HEK293 (cell line): ENCODE measurements at regions not wholly inside any gene's neighbourhood (a gene's known extent, or its start where the extent isn't known, plus 50 kb on each side); places are given as distances from the start of the nearest gene placed in this dataset.

Experiments
- CTCF ChIA-PET: fragments of 350-600 bp; formaldehyde crosslinking; extraction: SDS; loops from one replicate; lab custom pipeline; 2021; ENCODE audit warnings: antibody characterized with exemption; lab: Yijun Ruan, JAX
- POLR2A ChIA-PET: fragments of 300-600 bp; formaldehyde crosslinking; extraction: SDS; loops from one replicate; lab custom pipeline; 2020; ENCODE audit warnings: antibody characterized with exemption, inconsistent platforms; lab: Yijun Ruan, JAX
- H3K27ac ChIP-seq: fragments of 200-500 bp; sonication (Bioruptor generic); 2 replicates; pipeline ENCODE4 v1.5.1; 2014; ENCODE audit warnings: low read depth, low read length, control low read depth, inconsistent platforms; ENCODE audit errors: extremely low read depth
- H3K36me3 ChIP-seq, 2 experiments: fragments of 200-500 bp in 1 of 2; sonication (Bioruptor generic) in 1 of 2; 1 replicate in 1 of 2; 2 replicates in 1 of 2; pipeline ENCODE4 v1.5.1; 2014 to 2017; ENCODE audit warnings: inconsistent platforms in 2 of 2, low read length in 2 of 2; ENCODE audit not compliant: control insufficient read depth in 2 of 2, insufficient read depth in 1 of 2
- H3K4me1 ChIP-seq: fragments of 200-500 bp; sonication (Bioruptor generic); 2 replicates; pipeline ENCODE4 v1.5.1; 2014; ENCODE audit warnings: mild to moderate bottlenecking, low read length, inconsistent platforms; ENCODE audit not compliant: control insufficient read depth, insufficient read depth
- H3K4me3 ChIP-seq: 2 replicates; pipeline ENCODE4 v1.5.1; 2011; ENCODE audit warnings: low read depth, mild to moderate bottlenecking, control low read depth, low read length, moderate library complexity
- H3K9me3 ChIP-seq: fragments of 200-500 bp; sonication (Bioruptor generic); 2 replicates; pipeline ENCODE4 v1.5.1; 2014; ENCODE audit warnings: low read depth, low read length, inconsistent platforms; ENCODE audit not compliant: control insufficient read depth, insufficient read depth
- CTCF ChIP-seq: fragments of 450-650 bp; formaldehyde crosslinking; IDR thresholded peaks from 2 replicates; pipeline ENCODE4 v1.5.1; 2016; ENCODE audit warnings: missing biosample characterization, missing genetic modification characterization
- GLI4 ChIP-seq: fragments of 450-650 bp; formaldehyde crosslinking; IDR thresholded peaks from 2 replicates; pipeline ENCODE4 v1.5.1; 2016; ENCODE audit warnings: missing biosample characterization, missing genetic modification characterization
- HOXC10 ChIP-seq: sonication (generic); formaldehyde crosslinking; IDR thresholded peaks from 2 replicates; pipeline ENCODE4 v1.8.1; 2023; ENCODE audit warnings: mild to moderate bottlenecking, missing genetic modification reagents
- INSM2 ChIP-seq: fragments of 450-650 bp; formaldehyde crosslinking; IDR thresholded peaks from 2 replicates; pipeline ENCODE4 v1.5.1; 2016; ENCODE audit warnings: missing biosample characterization, missing genetic modification characterization
- KLF17 ChIP-seq: fragments of 450-650 bp; formaldehyde crosslinking; IDR thresholded peaks from 2 replicates; pipeline ENCODE4 v1.5.1; 2016; ENCODE audit warnings: missing biosample characterization, missing genetic modification characterization
- TSHZ1 ChIP-seq: fragments of 450-650 bp; formaldehyde crosslinking; IDR thresholded peaks from 2 replicates; pipeline ENCODE4 v1.5.1; 2016; ENCODE audit warnings: missing biosample characterization, missing genetic modification characterization, borderline replicate concordance
- WT1 ChIP-seq: fragments of 450-650 bp; formaldehyde crosslinking; IDR thresholded peaks from 2 replicates; pipeline ENCODE4 v1.5.1; 2016; ENCODE audit warnings: missing biosample characterization, missing genetic modification characterization
- ZBTB8A ChIP-seq: fragments of 450-650 bp; formaldehyde crosslinking; IDR thresholded peaks from 2 replicates; pipeline ENCODE4 v1.5.1; 2016; ENCODE audit warnings: missing biosample characterization, missing genetic modification characterization
- ZFP37 ChIP-seq: fragments of 450-650 bp; formaldehyde crosslinking; IDR thresholded peaks from 2 replicates; pipeline ENCODE4 v1.5.1; 2016; ENCODE audit warnings: missing biosample characterization, missing genetic modification characterization
- ZNF112 ChIP-seq: fragments of 450-650 bp; formaldehyde crosslinking; IDR thresholded peaks from 2 replicates; pipeline ENCODE4 v1.5.0; 2017; ENCODE audit warnings: missing biosample characterization, missing genetic modification characterization
- ZNF184 ChIP-seq: fragments of 450-650 bp; IDR thresholded peaks from 2 replicates; pipeline ENCODE4 v1.5.1; 2018; ENCODE audit warnings: missing biosample characterization, mild to moderate bottlenecking, missing genetic modification characterization
- ZNF2 ChIP-seq: fragments of 450-650 bp; formaldehyde crosslinking; IDR thresholded peaks from 2 replicates; pipeline ENCODE4 v1.5.1; 2016; ENCODE audit warnings: missing biosample characterization, missing genetic modification characterization
- ZNF211 ChIP-seq: fragments of 450-650 bp; formaldehyde crosslinking; IDR thresholded peaks from 2 replicates; pipeline ENCODE4 v1.5.1; 2016; ENCODE audit warnings: low read depth, missing biosample characterization, missing genetic modification characterization
- ZNF223 ChIP-seq: fragments of 450-650 bp; formaldehyde crosslinking; IDR thresholded peaks from 2 replicates; pipeline ENCODE4 v1.5.1; 2016; ENCODE audit warnings: missing biosample characterization, missing genetic modification characterization
- ZNF311 ChIP-seq: fragments of 450-650 bp; formaldehyde crosslinking; IDR thresholded peaks from 2 replicates; pipeline ENCODE4 v1.5.1; 2017; ENCODE audit warnings: missing biosample characterization, missing genetic modification characterization, borderline replicate concordance
- ZNF426 ChIP-seq: fragments of 450-650 bp; formaldehyde crosslinking; IDR thresholded peaks from 2 replicates; pipeline ENCODE4 v1.5.1; 2017; ENCODE audit warnings: missing biosample characterization, missing genetic modification characterization, mild to moderate bottlenecking, inconsistent platforms, moderate library complexity
- ZNF501 ChIP-seq: fragments of 450-650 bp; formaldehyde crosslinking; IDR thresholded peaks from 2 replicates; pipeline ENCODE4 v1.5.1; 2016; ENCODE audit warnings: missing biosample characterization, missing genetic modification characterization
- ZNF510 ChIP-seq: fragments of 450-650 bp; formaldehyde crosslinking; IDR thresholded peaks from 2 replicates; pipeline ENCODE4 v1.5.1; 2018; ENCODE audit warnings: mild to moderate bottlenecking, missing genetic modification characterization, missing biosample characterization; ENCODE audit not compliant: insufficient replicate concordance
- ZNF561 ChIP-seq: fragments of 450-650 bp; IDR thresholded peaks from 2 replicates; pipeline ENCODE4 v1.5.1; 2018; ENCODE audit warnings: missing biosample characterization, missing genetic modification characterization, borderline replicate concordance
- ZNF621 ChIP-seq: fragments of 450-650 bp; formaldehyde crosslinking; IDR thresholded peaks from 2 replicates; pipeline ENCODE4 v1.5.1; 2017; ENCODE audit warnings: missing biosample characterization, missing genetic modification characterization
- ZNF626 ChIP-seq: fragments of 450-650 bp; sonication (Bioruptor Pico); formaldehyde crosslinking; IDR thresholded peaks from 2 replicates; pipeline ENCODE4 v1.5.1; 2018; ENCODE audit warnings: missing biosample characterization, missing genetic modification characterization, inconsistent platforms

- TF ChIP-seq TSHZ1 (tag by site-specific recombination): no peak
- TF ChIP-seq KLF17 (tag by site-specific recombination): no peak
Measured at GRCh38 chr3:147049305-147049704, 357.0 kb downstream of the ZIC4 start (continued).

- POLR2A ChIA-PET: no interaction called here
- Histone ChIP-seq H3K4me3 (no peak overlapping the region), H3K4me1 (no peaks in the 10 kb centered on the region), H3K27ac (no peak overlapping the region), H3K36me3 (no peaks in the 10 kb centered on the region), H3K9me3 (no peaks in the 10 kb centered on the region)
- CTCF ChIA-PET: no interaction called here
- TF ChIP-seq ZBTB8A (tag by site-specific recombination) (no peak), CTCF (tag by site-specific recombination) (no peak), ZNF626 (no peak), ZNF501 (no peak), WT1 (tag by site-specific recombination) (no peak), ZNF2 (tag by site-specific recombination) (no peak)
Measured at GRCh38 chr3:147046916-147047315, 359.4 kb downstream of the ZIC4 start.

- TF ChIP-seq ZFP37: no peak
- no peak for TF ChIP-seq ZNF311 (tag by site-specific recombination)
- TF ChIP-seq GLI4 (tag by site-specific recombination): no peak
- no peak for TF ChIP-seq INSM2
- no peak for TF ChIP-seq ZNF561 (tag by site-specific recombination)
- TF ChIP-seq ZNF184 (tag by site-specific recombination): no peak
- TF ChIP-seq ZNF223 (tag by site-specific recombination): no peak
- no peak for TF ChIP-seq ZNF211
- TF ChIP-seq HOXC10 (CRISPR knock-in tag): no peak
- TF ChIP-seq ZNF621: no peak
- TF ChIP-seq ZNF426 (tag by site-specific recombination): no peak
- TF ChIP-seq ZNF510 (tag by site-specific recombination): no peak
- TF ChIP-seq ZNF112 (tag by site-specific recombination): no peak
- Histone ChIP-seq H3K9me3 (no peaks in the 10 kb centered on the region), H3K36me3 (no peaks in the 10 kb centered on the region), H3K27ac (no peak overlapping the region), H3K4me3 (no peak overlapping the region), H3K4me1 (no peaks in the 10 kb centered on the region)
- ChIA-PET CTCF (interaction anchor here (0.5 kb wide), 1 partner anchor 1565 kb away, joined by 3 read pairs; no protein-coding TSS in a partner anchor), POLR2A (no interaction called here)
Measured at GRCh38 chr3:147038481-147038880, 367.9 kb downstream of the ZIC4 start.
